Vagina (tissue), 2 donors: ENCODE measurements at regions not wholly inside any gene's neighbourhood (a gene's known extent, or its start where the extent isn't known, plus 50 kb on each side); places are given as distances from the start of the nearest gene placed in this dataset.
"Not testable (repeated sequence)": the region's sequence is repeated elsewhere in the genome, so short reads cannot be mapped to it uniquely, and the experiment has no call there.

Experiments
- DNase-seq, 2 donors: peaks; one replicate each; pipeline ENCODE4 v3.0.0-alpha.2; 2017; ENCODE audit errors: extremely low spot score in 2 of 2
- H3K27ac ChIP-seq: fragments of 200-600 bp; sonication (generic); one replicate; pipeline ENCODE4 v1.5.1; 2019
- H3K27me3 ChIP-seq: fragments of 200-600 bp; sonication (generic); one replicate; pipeline ENCODE4 v1.5.1; 2019
- H3K36me3 ChIP-seq, 2 donors: fragments of 200-600 bp; sonication (generic); one replicate each; pipeline ENCODE4 v1.5.1; 2017 to 2019
- H3K4me1 ChIP-seq: fragments of 200-600 bp; sonication (generic); one replicate; pipeline ENCODE4 v1.5.1; 2019
- H3K4me3 ChIP-seq, 2 donors: fragments of 200-600 bp; sonication (generic); 1 replicate in 1 of 2; 2 replicates in 1 of 2; pipeline ENCODE4 v1.5.1; 2016 to 2019
- H3K9me3 ChIP-seq: fragments of 200-600 bp; sonication (generic); one replicate; pipeline ENCODE4 v1.5.1; 2019
- POLR2A ChIP-seq, 2 donors: fragments of 450-650 bp; IDR thresholded peaks; one replicate each; pipeline ENCODE4 v1.6.1; 2017; ENCODE audit warnings: antibody characterized with exemption in 2 of 2, mild to moderate bottlenecking in 2 of 2, moderate library complexity in 2 of 2
- POLR2AphosphoS5 ChIP-seq, 2 donors: sonication (generic); formaldehyde crosslinking; IDR thresholded peaks; one replicate each; pipeline ENCODE4 v1.9.0; 2017; ENCODE audit warnings: antibody characterized with exemption in 2 of 2, mild to moderate bottlenecking in 2 of 2, low read depth in 1 of 2; ENCODE audit not compliant: insufficient read depth in 1 of 2
- intact Hi-C: fragments of 100-400 bp; cut with DNase I; formaldehyde crosslinking; loops from one replicate; pipeline ENCODE4 v1.15.1; 2023
- TF ChIP-seq, protein P1 (sequence below), 3 experiments: fragments of 450-650 bp in 2 of 3; fragments of 200-600 bp in 1 of 3; sonication (generic) in 1 of 3; IDR thresholded peaks; one replicate each; pipeline ENCODE4 v1.5.1; 2017 to 2019; ENCODE audit warnings: antibody characterized with exemption in 3 of 3, mild to moderate bottlenecking in 2 of 3, moderate library complexity in 2 of 3

DNA sequence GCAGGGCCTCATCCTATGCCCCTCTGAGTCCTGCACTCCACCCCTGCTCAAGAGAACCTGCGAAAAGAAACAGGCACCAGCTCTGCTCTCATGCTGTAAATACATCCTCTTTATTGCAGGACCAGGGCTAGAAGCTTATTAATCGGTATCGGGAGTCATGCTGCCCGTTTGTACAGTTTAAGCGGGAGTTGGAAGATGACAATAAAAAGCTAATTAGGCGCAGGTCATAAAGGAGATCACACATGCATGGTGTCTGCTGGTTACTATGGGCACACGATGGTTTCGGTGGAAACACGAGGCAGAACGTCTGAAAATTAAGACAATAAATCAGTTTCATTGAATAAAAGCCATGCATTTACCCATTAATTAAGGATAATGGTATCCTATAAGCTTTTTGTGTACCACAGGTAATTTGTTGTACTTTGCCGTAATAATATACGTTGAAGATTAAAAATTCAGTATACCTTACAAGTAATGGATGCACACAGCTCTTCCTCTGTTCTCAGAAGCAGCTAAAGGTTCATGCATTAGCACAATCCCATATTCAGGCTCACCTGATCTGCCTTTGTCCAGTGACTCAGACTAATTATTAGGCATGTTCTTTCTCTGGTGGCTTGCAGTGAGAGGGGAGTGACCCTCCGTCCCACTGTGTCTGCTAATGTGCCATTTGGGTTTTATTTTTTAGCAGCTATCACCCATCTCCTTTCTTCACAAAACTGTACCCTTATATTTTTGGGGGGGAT, 406.0 kb downstream of the TSHZ3 start:
- peak in 1 of 2 donors; percentile 54 for DNase-seq
- intact Hi-C loops = no loop called here
- Histone ChIP-seq H3K9me3 (no peaks in the 10 kb centered on the region), H3K27ac (no peak overlapping the region), H3K36me3 (no peaks in the 10 kb centered on the region), H3K4me1 (no peaks in the 10 kb centered on the region), H3K27me3 (no peaks in the 10 kb centered on the region), H3K4me3 (no peak overlapping the region)
- TF ChIP-seq, protein P1, sequence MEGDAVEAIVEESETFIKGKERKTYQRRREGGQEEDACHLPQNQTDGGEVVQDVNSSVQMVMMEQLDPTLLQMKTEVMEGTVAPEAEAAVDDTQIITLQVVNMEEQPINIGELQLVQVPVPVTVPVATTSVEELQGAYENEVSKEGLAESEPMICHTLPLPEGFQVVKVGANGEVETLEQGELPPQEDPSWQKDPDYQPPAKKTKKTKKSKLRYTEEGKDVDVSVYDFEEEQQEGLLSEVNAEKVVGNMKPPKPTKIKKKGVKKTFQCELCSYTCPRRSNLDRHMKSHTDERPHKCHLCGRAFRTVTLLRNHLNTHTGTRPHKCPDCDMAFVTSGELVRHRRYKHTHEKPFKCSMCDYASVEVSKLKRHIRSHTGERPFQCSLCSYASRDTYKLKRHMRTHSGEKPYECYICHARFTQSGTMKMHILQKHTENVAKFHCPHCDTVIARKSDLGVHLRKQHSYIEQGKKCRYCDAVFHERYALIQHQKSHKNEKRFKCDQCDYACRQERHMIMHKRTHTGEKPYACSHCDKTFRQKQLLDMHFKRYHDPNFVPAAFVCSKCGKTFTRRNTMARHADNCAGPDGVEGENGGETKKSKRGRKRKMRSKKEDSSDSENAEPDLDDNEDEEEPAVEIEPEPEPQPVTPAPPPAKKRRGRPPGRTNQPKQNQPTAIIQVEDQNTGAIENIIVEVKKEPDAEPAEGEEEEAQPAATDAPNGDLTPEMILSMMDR (IDR thresholded peaks at IDR 0.05) = no peak
- no peak for TF ChIP-seq POLR2A (IDR thresholded peaks at IDR 0.05)
- no peak for TF ChIP-seq POLR2AphosphoS5 (IDR thresholded peaks at IDR 0.05; ENCODE audit: insufficient read depth in 1 of 2, low read depth in 1 of 2)

GRCh38 chr19:30942636-30943035, 406.6 kb downstream of the TSHZ3 start:
- H3K27ac ChIP-seq = no peak overlapping the region
- no peaks in the 10 kb centered on the region for H3K36me3 ChIP-seq
- intact Hi-C loops = no loop called here
- H3K4me3 ChIP-seq = no peak overlapping the region
- H3K27me3 ChIP-seq = no peaks in the 10 kb centered on the region
- no peak for TF ChIP-seq POLR2A (IDR thresholded peaks at IDR 0.05)
- H3K9me3 ChIP-seq = no peaks in the 10 kb centered on the region
- H3K4me1 ChIP-seq = no peaks in the 10 kb centered on the region
- peak in 1 of 2 donors; percentile 10 for DNase-seq

- H3K36me3 ChIP-seq = no peaks in the 10 kb centered on the region
- no peak overlapping the region for H3K4me3 ChIP-seq
- intact Hi-C loops = no loop called here
- DNase-seq = peak; percentile 10 to 70
- no peaks in the 10 kb centered on the region for H3K4me1 ChIP-seq
- H3K27me3 ChIP-seq = no peaks in the 10 kb centered on the region
- no peak overlapping the region for H3K27ac ChIP-seq
- no peaks in the 10 kb centered on the region for H3K9me3 ChIP-seq
- no peak for TF ChIP-seq POLR2A (IDR thresholded peaks at IDR 0.05)
- TF ChIP-seq, protein P1 (IDR thresholded peaks at IDR 0.05) = no peak
- TF ChIP-seq POLR2AphosphoS5 (IDR thresholded peaks at IDR 0.05; ENCODE audit: insufficient read depth in 1 of 2, low read depth in 1 of 2) = no peak
Measured at GRCh38 chr19:30941591-30941990, 407.6 kb downstream of the TSHZ3 start.

GRCh38 chr19:30936276-30936675, 413.0 kb downstream of the TSHZ3 start:
- DNase-seq = peak; percentile 32 to 84
- Histone ChIP-seq H3K4me3 (no peak overlapping the region), H3K36me3 (no peaks in the 10 kb centered on the region), H3K4me1 (no peaks in the 10 kb centered on the region), H3K9me3 (no peaks in the 10 kb centered on the region), H3K27ac (no peak overlapping the region), H3K27me3 (no peaks in the 10 kb centered on the region)
- intact Hi-C loops = no loop called here
- TF ChIP-seq POLR2A (IDR thresholded peaks at IDR 0.05) = no peak
- TF ChIP-seq, protein P1 (IDR thresholded peaks at IDR 0.05) = no peak

GRCh38 chr19:30935146-30935545, 414.1 kb downstream of the TSHZ3 start:
- intact Hi-C loops = no loop called here
- no peak overlapping the region for H3K27ac ChIP-seq
- DNase-seq = peak in 1 of 2 donors; percentile 29
- H3K36me3 ChIP-seq = no peaks in the 10 kb centered on the region
- no peaks in the 10 kb centered on the region for H3K27me3 ChIP-seq
- H3K4me1 ChIP-seq = no peaks in the 10 kb centered on the region
- TF ChIP-seq POLR2AphosphoS5 (IDR thresholded peaks at IDR 0.05; ENCODE audit: insufficient read depth in 1 of 2, low read depth in 1 of 2) (no peak), POLR2A (IDR thresholded peaks at IDR 0.05) (no peak)
- TF ChIP-seq, protein P1 (IDR thresholded peaks at IDR 0.05) = no peak
- H3K9me3 ChIP-seq = no peaks in the 10 kb centered on the region
- H3K4me3 ChIP-seq = no peak overlapping the region

GRCh38 chr19:30933454-30933853, 415.8 kb downstream of the TSHZ3 start:
- H3K9me3 ChIP-seq, H3K36me3 ChIP-seq, H3K27me3 ChIP-seq, intact Hi-C loops, H3K4me3 ChIP-seq, DNase-seq, H3K4me1 ChIP-seq, H3K27ac ChIP-seq: not testable (repeated sequence)
